Fibroblast of pulmonary artery (primary cell): ENCODE measurements at regions not wholly inside any gene's neighbourhood (a gene's known extent, or its start where the extent isn't known, plus 50 kb on each side); places are given as distances from the start of the nearest gene placed in this dataset.

Experiments used
- DNase-seq: peaks from one replicate; pipeline ENCODE4 v3.0.0-alpha.2; 2010; ENCODE audit warnings: low read depth
- H3K4me3 ChIP-seq: replicated peaks from 2 replicates; pipeline ENCODE4 v1.5.1; 2011; ENCODE audit warnings: low read depth, mild to moderate bottlenecking, control low read depth, low read length, moderate library complexity
- TF ChIP-seq, protein P1 (sequence below): IDR thresholded peaks from 2 replicates; pipeline ENCODE4 v1.5.1; 2011; ENCODE audit warnings: mild to moderate bottlenecking, control low read depth, low read length, inconsistent platforms; ENCODE audit errors: missing control alignments

DNA sequence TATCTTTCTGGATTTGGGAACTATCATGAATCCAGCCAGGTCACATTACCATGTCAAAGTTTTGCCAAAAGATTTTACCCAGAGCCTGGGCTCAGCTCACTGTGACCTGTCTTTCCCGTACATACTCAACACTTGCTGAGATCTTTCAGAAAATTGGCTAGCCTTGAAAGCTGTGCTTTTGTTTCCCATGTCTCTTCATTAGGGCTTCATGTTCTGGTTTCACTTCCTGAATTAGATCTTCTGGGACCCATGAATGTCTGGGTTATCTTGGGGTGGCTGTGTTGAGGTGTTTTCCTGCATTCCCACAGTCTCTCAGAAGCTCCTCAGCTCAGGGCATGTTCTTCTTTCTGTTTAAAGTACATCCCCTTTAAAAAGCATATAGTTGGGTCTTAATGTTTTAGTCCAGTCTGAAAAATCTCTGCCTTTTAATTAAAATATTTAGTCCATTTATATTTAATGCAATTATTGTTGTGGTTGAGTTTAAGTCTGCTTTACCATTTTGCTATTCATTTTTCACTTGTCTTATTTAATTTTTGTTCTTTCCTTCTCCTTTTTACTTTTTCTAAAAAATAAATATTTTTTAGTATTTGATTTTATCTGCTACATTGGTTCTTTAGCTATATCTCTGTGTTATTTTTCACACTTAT is 242.7 kb downstream of the VRK1 start:
- no peak for DNase-seq
- no peak overlapping the region for H3K4me3 ChIP-seq
- TF ChIP-seq, protein P1, sequence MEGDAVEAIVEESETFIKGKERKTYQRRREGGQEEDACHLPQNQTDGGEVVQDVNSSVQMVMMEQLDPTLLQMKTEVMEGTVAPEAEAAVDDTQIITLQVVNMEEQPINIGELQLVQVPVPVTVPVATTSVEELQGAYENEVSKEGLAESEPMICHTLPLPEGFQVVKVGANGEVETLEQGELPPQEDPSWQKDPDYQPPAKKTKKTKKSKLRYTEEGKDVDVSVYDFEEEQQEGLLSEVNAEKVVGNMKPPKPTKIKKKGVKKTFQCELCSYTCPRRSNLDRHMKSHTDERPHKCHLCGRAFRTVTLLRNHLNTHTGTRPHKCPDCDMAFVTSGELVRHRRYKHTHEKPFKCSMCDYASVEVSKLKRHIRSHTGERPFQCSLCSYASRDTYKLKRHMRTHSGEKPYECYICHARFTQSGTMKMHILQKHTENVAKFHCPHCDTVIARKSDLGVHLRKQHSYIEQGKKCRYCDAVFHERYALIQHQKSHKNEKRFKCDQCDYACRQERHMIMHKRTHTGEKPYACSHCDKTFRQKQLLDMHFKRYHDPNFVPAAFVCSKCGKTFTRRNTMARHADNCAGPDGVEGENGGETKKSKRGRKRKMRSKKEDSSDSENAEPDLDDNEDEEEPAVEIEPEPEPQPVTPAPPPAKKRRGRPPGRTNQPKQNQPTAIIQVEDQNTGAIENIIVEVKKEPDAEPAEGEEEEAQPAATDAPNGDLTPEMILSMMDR = no peak

DNA sequence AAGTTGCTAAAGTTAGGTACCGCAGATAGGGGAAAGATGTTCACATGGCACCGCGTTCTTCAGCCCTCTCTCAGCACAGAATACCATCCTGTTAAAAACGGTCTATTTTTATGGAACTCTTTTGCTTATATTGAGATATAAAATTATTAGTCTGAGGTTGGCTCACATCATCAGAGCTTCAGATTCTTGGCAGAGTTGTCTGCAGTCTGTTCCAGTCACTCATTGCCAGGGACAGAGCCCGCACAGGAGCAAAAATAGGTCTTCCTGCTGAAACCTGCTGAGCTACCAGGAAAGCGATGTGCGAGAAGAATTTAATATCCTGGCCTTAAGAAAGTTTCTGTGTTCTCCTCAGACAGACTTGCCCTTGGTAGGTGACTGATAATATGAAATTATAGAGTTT is 249.8 kb downstream of the VRK1 start:
- TF ChIP-seq, protein P1 = no peak
- DNase-seq = no peak
- H3K4me3 ChIP-seq = no peak overlapping the region

DNA sequence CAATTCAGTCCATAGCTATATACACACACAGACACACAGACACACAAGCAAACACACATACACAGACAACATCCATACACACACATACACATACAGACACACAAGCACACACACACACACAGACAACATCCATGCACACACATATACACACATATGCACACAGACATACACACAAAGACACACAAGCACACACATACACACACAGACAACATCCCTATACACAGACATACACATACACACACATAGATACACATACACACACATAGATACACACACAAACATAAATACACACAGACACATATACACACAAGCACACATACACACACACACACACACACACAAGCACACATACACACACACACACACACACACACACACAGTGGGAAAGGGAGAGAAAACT is 254.8 kb downstream of the VRK1 start:
- no peak overlapping the region for H3K4me3 ChIP-seq
- TF ChIP-seq, protein P1 = no peak
- no peak for DNase-seq

DNA sequence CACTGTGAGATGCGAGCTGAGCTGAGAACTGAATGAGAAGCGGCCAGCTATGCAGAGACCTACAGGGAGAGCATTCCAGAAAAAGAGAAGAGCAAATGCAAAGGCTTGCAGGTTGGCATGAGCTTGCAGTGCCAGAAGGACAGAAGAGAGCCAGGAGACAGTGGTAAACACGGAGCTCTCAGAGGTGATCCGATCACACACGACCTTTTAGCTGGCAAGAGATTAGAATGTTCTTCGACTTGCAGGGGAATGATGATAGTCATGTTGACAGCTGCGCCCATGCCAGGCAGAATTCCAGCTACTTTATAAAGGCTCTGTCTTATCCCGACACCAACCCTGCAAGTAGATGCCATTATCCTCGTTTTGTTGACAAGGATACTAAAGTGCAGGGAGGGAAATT is 256.8 kb downstream of the VRK1 start:
- H3K4me3 ChIP-seq = no peak overlapping the region
- DNase-seq = no peak
- TF ChIP-seq, protein P1 = no peak

DNA sequence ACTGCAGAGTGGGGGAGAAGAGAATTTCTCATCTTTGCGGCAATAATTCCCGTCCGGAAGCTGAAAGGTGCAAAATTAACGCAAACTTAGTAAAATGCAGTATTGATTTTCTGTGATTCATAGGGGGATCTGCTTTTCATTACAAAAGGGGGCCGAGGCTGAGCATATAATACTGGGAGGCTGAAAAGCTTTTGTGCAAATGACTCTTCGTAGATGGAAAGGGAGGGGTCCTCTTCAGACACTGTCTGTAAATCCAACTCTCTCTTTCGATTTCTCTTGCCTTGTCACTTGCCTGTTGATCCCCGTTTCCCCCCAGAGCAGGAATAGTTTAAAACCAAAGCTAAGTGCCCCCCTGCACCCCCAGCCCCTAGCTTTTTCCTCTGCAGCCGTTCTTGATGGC is 258.2 kb downstream of the VRK1 start:
- no peak for DNase-seq
- TF ChIP-seq, protein P1 = no peak
- no peak overlapping the region for H3K4me3 ChIP-seq

DNA sequence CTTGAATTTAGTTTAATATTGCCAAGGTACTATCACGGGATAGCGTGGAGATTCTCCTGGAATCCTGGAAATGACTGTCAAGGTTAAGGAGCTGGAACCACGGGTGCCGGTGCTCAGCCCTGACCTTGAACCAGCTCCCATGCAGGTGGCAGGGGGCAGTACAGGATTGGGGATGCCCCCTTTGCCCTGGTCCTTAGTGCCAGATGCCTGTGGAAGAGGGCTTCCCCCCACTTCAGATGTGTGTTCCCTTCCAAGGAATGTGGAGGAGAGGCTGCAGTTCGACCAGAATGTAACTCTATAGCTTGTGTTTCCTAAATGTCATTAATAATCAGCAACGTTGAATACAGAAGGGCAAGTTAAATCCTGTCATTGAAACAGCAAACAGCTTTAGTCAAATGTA is 258.9 kb downstream of the VRK1 start:
- H3K4me3 ChIP-seq = no peak overlapping the region
- DNase-seq = no peak
- TF ChIP-seq, protein P1 = no peak
